ENCODE measurements at regions not wholly inside any gene's neighbourhood (a gene's known extent, or its start where the extent isn't known, plus 50 kb on each side); places are given as distances from the start of the nearest gene placed in this dataset.

DNA sequence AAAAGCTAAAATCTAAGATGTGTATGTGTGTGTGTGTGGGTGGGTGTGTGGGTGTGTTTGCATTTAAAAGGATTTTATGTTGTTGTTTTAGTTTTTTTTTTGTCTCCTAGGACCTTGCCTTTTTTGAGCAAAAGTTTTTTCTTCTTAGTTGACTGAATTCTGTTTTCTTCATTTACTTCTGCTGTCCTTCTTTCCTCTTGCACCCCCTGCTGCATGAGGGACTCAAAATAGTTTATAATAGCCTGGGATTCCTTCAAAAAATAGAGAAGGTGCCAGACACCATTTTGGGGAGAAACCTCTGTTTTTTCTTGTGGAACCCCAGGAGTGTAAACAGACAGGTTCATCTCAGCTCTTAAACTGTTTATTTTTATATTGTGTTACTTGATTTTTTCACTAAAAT is 817.7 kb downstream of the TBC1D22A start:
- DNase-seq (ENCODE audit: low read depth): peak; percentile 17

DNA sequence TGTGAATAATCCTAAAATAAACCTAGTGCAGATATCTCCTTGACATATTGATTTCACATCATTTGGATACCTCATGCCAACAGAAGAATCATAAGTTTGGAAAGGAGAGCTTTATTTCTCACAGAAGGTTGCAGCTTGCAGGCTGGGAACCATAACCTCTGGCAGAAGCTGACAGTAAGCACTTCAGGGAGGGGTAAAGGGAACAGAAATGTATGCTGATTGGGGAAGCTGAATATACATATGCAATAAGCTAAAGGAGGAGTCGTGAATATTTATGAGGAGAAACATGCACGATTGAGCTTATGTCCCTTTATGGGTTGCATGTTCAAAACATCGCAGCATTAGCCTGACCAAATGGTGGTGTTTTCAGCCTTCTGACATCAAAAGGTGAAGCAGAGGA is 814.5 kb downstream of the TBC1D22A start:
- DNase-seq (ENCODE audit: low read depth): no peak

GRCh38 chr22:47575291-47575690 is 812.8 kb downstream of the TBC1D22A start:
- no peak for DNase-seq (ENCODE audit: low read depth)

- DNase-seq (ENCODE audit: low read depth): no peak
Measured at GRCh38 chr22:47574556-47574955, 812.1 kb downstream of the TBC1D22A start.

GRCh38 chr22:47573141-47573540 is 810.7 kb downstream of the TBC1D22A start:
- no peak for DNase-seq (ENCODE audit: low read depth)

DNA sequence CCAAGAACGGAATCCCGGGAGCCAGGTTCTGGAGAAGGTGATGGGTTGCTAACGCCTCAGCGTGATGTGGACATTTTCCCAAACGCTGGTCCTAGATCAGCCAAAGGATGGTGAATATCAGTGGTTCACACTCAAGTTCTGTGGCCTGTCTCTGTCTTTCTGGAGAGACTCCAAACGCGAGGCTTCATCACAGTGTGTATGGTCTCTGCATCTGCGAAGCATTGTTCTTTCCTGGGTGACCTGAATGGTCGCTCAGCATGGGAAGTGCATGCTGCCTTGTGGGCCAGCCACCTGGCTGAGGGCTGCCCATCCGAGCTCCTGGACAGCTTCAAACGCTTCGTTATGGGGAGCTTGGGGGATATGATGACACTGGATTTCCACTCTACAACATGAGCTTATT is 810.0 kb downstream of the TBC1D22A start:
- DNase-seq (ENCODE audit: low read depth): no peak

GRCh38 chr22:47571616-47572015 is 809.2 kb downstream of the TBC1D22A start:
- DNase-seq (ENCODE audit: low read depth): no peak

DNA sequence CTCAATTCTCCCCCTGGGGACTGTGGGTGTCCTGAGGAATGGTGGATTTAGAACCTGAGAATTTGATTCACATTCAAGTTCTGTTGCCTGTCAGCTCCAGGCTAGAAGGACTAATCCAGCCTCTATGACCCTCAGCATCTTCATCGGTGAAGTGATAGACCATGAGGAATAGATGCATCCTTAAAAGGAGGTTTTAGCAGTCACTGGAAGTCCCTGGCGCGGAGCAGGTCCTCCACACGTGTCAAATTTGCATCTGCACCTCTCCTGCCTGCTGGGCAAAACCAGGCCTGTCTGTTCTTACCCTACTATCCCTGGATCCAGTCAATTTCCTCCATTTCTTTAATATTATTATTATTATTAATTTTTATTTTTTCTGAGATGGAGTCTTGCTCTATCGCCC is 808.4 kb downstream of the TBC1D22A start:
- DNase-seq (ENCODE audit: low read depth): no peak

- no peak for DNase-seq (ENCODE audit: low read depth)
Measured at GRCh38 chr22:47570300-47570685, 807.8 kb downstream of the TBC1D22A start.

- no peak for DNase-seq (ENCODE audit: low read depth)
Measured at GRCh38 chr22:47569389-47570299, 807.2 kb downstream of the TBC1D22A start.

- no peak for DNase-seq (ENCODE audit: low read depth)
Measured at GRCh38 chr22:47568700-47569099, 806.2 kb downstream of the TBC1D22A start.

DNA sequence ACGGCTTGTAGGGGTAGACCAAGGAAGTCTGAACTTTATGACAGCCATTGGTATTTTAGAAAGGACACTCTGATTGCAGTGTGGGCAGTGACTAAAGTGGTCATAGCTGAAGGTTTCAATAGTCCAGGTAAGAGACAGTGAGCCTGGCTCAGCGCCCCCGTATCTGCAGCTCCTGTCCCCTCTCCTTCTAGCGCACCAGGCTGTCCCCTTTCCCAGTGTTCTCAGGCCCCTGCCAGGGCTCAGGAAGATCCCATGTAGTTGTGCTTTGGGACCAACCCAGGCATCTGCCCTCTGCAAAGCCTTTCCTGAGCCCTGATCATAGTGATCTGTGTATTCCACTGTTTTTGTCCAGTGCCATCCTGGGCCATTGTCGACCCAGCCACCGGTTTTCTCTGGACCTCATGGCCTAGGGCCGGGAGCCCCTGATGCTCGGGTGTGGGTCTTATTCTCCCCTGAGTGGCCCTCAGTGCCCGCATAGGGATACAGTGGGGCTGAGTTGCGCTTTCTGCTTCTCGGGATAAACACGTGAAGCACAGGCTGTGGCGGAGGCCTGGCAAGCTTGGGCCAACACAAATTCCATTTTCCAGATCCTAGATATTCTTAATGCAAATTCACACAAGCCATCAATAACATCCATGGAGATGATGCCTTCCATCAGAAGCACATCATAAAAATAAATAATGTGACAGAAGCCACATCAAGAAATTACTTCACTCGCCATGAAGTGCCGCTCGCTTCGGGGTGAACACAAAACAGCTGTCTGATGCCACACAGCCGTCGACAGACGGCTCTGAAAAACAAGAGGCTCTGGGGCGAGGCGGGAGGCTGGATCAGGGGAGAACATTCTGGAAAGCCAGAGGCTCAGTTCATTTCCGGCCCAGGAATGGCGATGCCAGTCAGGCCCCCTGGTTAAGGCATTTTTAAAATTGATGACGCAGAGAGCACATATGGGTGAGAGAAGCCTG is 805.0 kb downstream of the TBC1D22A start:
- DNase-seq (ENCODE audit: low read depth): no peak

GRCh38 chr22:47566491-47566890 is 804.0 kb downstream of the TBC1D22A start:
- DNase-seq (ENCODE audit: low read depth): no peak

DNA sequence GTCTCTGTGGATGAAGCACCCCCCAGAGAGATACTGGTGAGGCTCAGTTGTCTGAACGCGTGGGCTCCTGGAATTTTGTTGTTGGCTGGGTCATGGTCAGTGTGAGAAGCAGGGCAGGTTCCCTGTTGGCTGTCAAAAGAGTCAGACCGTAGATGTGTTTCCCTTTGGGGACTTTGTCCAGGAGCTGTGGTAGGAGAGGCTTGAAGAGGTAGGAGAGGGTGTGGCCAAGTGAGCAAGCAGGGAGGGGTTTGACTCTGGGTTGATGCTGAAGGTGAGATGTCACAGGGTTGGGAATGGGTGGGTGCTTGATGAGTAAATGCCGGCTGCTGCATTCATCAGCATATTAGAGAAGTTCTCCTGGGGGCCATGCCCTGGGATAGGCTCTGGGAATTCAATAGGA is 803.2 kb downstream of the TBC1D22A start:
- DNase-seq (ENCODE audit: low read depth): no peak

GRCh38 chr22:47564651-47565434 is 802.4 kb downstream of the TBC1D22A start:
- DNase-seq (ENCODE audit: low read depth): peak; percentile 31

GRCh38 chr22:47564158-47564450 is 801.7 kb downstream of the TBC1D22A start:
- DNase-seq (ENCODE audit: low read depth): no peak

- no peak for DNase-seq (ENCODE audit: low read depth)
Measured at GRCh38 chr22:47563406-47564157, 801.1 kb downstream of the TBC1D22A start.

DNA sequence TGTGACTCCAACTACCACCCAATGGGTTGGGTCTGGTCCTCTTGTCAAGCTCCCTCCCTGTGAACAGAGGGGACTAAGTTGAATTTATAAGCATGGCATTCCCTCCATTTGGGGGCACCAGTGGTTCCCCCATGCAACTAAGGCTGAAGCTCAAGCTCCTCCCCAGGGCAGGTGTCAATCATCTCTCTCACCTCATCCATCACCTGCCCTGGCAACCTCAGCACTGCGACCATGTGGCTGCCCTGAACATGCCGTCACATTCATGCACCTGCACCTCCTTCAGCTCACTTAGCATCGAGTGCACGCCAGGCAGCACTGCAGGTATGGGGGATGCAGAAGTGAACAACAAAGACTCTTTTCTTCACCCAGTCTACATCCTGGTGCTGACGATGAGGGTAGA is 799.3 kb downstream of the TBC1D22A start:
- no peak for DNase-seq (ENCODE audit: low read depth)

- no peak for DNase-seq (ENCODE audit: low read depth)
Measured at GRCh38 chr22:47561115-47561675, 798.7 kb downstream of the TBC1D22A start.

GRCh38 chr22:47558828-47559700 is 796.6 kb downstream of the TBC1D22A start:
- DNase-seq (ENCODE audit: low read depth): no peak
